WTC11 (cell line): ENCODE measurements at regions not wholly inside any gene's neighbourhood (a gene's known extent, or its start where the extent isn't known, plus 50 kb on each side); places are given as distances from the start of the nearest gene placed in this dataset.

Experiments
- ATAC-seq: fragments of 200-7000 bp; cut with Tn5 transposase; 2 replicates; pipeline ENCODE4 v1.10.0; 2021; ENCODE audit warnings: mild to moderate bottlenecking, moderate library complexity
- CTCF ChIA-PET: fragments of 300-600 bp; sonication (Branson Sonifier 250); formaldehyde crosslinking; loops from one replicate; lab custom pipeline; 2021; ENCODE audit warnings: antibody characterized with exemption; lab: Charles Lee
- POLR2A ChIA-PET: fragments of 350-600 bp; sonication (Branson Sonifier 250); formaldehyde crosslinking; loops from one replicate; lab custom pipeline; 2021; ENCODE audit warnings: antibody characterized with exemption; lab: Charles Lee
- DNase-seq: peaks from one replicate; pipeline ENCODE4 v3.0.0; 2021; ENCODE audit warnings: low spot score
- H3K27ac Mint-ChIP-seq: 2 replicates; pipeline ENCODE4 v1.8.0; 2021; ENCODE audit warnings: mixed read lengths
- H3K27me3 Mint-ChIP-seq: 2 replicates; pipeline ENCODE4 v1.8.0; 2021; ENCODE audit warnings: low read depth, mild to moderate bottlenecking, moderate library complexity, mixed read lengths
- H3K36me3 Mint-ChIP-seq: 2 replicates; pipeline ENCODE4 v1.8.0; 2021; ENCODE audit warnings: mixed read lengths
- H3K4me1 Mint-ChIP-seq: 2 replicates; pipeline ENCODE4 v1.8.0; 2022; ENCODE audit warnings: mixed read lengths
- H3K4me3 Mint-ChIP-seq: 2 replicates; pipeline ENCODE4 v1.8.0; 2021; ENCODE audit warnings: mild to moderate bottlenecking, moderate library complexity, mixed read lengths
- H3K9me3 Mint-ChIP-seq: 2 replicates; pipeline ENCODE4 v1.8.0; 2021; ENCODE audit warnings: mixed read lengths
- ELF4 ChIP-seq: sonication (generic); formaldehyde crosslinking; IDR thresholded peaks from 2 replicates; pipeline ENCODE4 v1.8.1; 2022; ENCODE audit warnings: low read depth, mild to moderate bottlenecking, moderate library complexity, missing genetic modification reagents
- GABPB1 ChIP-seq: sonication (generic); formaldehyde crosslinking; IDR thresholded peaks from 2 replicates; pipeline ENCODE4 v1.8.1; 2023; ENCODE audit warnings: mild to moderate bottlenecking, missing genetic modification reagents
- GTF2I ChIP-seq: fragments of 250-450 bp; sonication (Bioruptor Pico); conservative IDR thresholded peaks from 2 replicates; pipeline ENCODE4 v1.4.0; 2021; ENCODE audit warnings: mild to moderate bottlenecking
- HMGA2 ChIP-seq: fragments of 250-450 bp; sonication (Bioruptor Pico); IDR thresholded peaks from 2 replicates; pipeline ENCODE4 v1.4.0; 2021; ENCODE audit warnings: mild to moderate bottlenecking, moderate library complexity
- JAZF1 ChIP-seq: fragments of 250-450 bp; sonication (Bioruptor Pico); IDR thresholded peaks from 2 replicates; pipeline ENCODE4 v1.9.0; 2021; ENCODE audit warnings: moderate library complexity, mild to moderate bottlenecking, inconsistent platforms
- KAT7 ChIP-seq: sonication (generic); formaldehyde crosslinking; IDR thresholded peaks from 2 replicates; pipeline ENCODE4 v1.8.1; 2023; ENCODE audit warnings: missing genetic modification reagents, mild to moderate bottlenecking, borderline replicate concordance
- MYBL2 ChIP-seq: sonication (generic); formaldehyde crosslinking; IDR thresholded peaks from 2 replicates; pipeline ENCODE4 v1.8.1; 2023; ENCODE audit warnings: mild to moderate bottlenecking, moderate library complexity, missing genetic modification reagents
- NFE2L1 ChIP-seq: sonication (generic); formaldehyde crosslinking; IDR thresholded peaks from 2 replicates; pipeline ENCODE4 v1.8.1; 2023; ENCODE audit warnings: missing genetic modification reagents
- NR1H2 ChIP-seq: sonication (generic); formaldehyde crosslinking; IDR thresholded peaks from 2 replicates; pipeline ENCODE4 v1.9.0; 2021; ENCODE audit warnings: mild to moderate bottlenecking, moderate library complexity, missing genetic modification reagents
- NR2C2 ChIP-seq: sonication (generic); formaldehyde crosslinking; IDR thresholded peaks from 2 replicates; pipeline ENCODE4 v1.8.0; 2022; ENCODE audit warnings: mild to moderate bottlenecking, missing genetic modification reagents
- RORB ChIP-seq: fragments of 250-450 bp; sonication (Bioruptor Pico); IDR thresholded peaks from 2 replicates; pipeline ENCODE4 v1.9.0; 2021; ENCODE audit warnings: mild to moderate bottlenecking
- SP1 ChIP-seq: sonication (generic); formaldehyde crosslinking; conservative IDR thresholded peaks from 2 replicates; pipeline ENCODE4 v1.8.1; 2022; ENCODE audit warnings: missing genetic modification reagents
- TCF7 ChIP-seq: sonication (generic); formaldehyde crosslinking; IDR thresholded peaks from 2 replicates; pipeline ENCODE4 v1.8.0; 2022; ENCODE audit warnings: mild to moderate bottlenecking, low read depth, missing genetic modification reagents, moderate library complexity
- TEAD1 ChIP-seq: sonication (generic); formaldehyde crosslinking; IDR thresholded peaks from 2 replicates; pipeline ENCODE4 v1.8.0; 2022; ENCODE audit warnings: mild to moderate bottlenecking, missing genetic modification reagents
- ZNF121 ChIP-seq: sonication (generic); formaldehyde crosslinking; IDR thresholded peaks from 2 replicates; pipeline ENCODE4 v1.8.0; 2023; ENCODE audit warnings: missing genetic modification reagents
- ZNF138 ChIP-seq: sonication (generic); formaldehyde crosslinking; conservative IDR thresholded peaks from 2 replicates; pipeline ENCODE4 v1.8.1; 2022; ENCODE audit warnings: mild to moderate bottlenecking, moderate library complexity, missing genetic modification reagents
- ZNF671 ChIP-seq: fragments of 250-450 bp; sonication (Bioruptor Pico); IDR thresholded peaks from 2 replicates; pipeline ENCODE4 v1.8.0; 2021; ENCODE audit warnings: mild to moderate bottlenecking
- TF ChIP-seq, protein P1 (sequence below): sonication (generic); formaldehyde crosslinking; conservative IDR thresholded peaks from 2 replicates; pipeline ENCODE4 v1.8.1; 2022; ENCODE audit warnings: mild to moderate bottlenecking, missing genetic modification reagents
- TF ChIP-seq, protein P2 (sequence below): fragments of 250-450 bp; sonication (Bioruptor Pico); IDR thresholded peaks from 2 replicates; pipeline ENCODE4 v1.9.0; 2021; ENCODE audit warnings: mild to moderate bottlenecking
- TF ChIP-seq, protein P3 (sequence below): sonication (generic); formaldehyde crosslinking; IDR thresholded peaks from 2 replicates; pipeline ENCODE4 v1.8.1; 2023; ENCODE audit warnings: mild to moderate bottlenecking, missing genetic modification reagents, borderline replicate concordance
- TF ChIP-seq, protein P4 (sequence below): sonication (generic); formaldehyde crosslinking; IDR thresholded peaks from 2 replicates; pipeline ENCODE4 v1.8.1; 2022; ENCODE audit warnings: mild to moderate bottlenecking, moderate library complexity, missing genetic modification reagents

DNA sequence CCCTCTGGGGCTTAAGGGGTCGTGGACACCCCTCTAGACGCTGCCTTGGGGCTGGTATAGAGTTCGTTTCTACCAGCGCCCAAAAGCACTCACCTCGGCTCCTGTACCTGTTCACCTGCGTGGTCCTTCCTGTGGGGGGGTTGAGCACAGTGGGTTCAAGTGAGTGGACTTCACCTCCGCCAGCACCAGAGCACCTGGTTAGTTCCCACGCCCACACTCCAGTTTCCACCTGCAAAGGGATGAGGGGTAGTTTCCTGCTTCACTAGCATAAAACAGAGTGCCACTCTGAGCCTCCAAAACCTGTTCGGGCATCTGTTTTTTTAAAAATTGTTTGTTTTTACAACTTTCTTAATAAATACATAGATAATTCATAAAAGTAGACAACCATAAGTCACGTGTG lies 64.5 kb upstream of the SIPA1L2 start (continued):
- TF ChIP-seq, protein P1, sequence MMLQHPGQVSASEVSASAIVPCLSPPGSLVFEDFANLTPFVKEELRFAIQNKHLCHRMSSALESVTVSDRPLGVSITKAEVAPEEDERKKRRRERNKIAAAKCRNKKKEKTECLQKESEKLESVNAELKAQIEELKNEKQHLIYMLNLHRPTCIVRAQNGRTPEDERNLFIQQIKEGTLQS (CRISPR knock-in tag): no peak
- TF ChIP-seq ELF4: no peak
- no peak for TF ChIP-seq ZNF138 (CRISPR knock-in tag)
- no peak for TF ChIP-seq NR1H2 (CRISPR knock-in tag)
- no peak for TF ChIP-seq NFE2L1
- no peak for TF ChIP-seq JAZF1 (CRISPR knock-in tag)
- no peak for TF ChIP-seq SP1 (CRISPR knock-in tag)
- TF ChIP-seq KAT7 (CRISPR knock-in tag): no peak
- no peak for TF ChIP-seq GTF2I (CRISPR knock-in tag)
- no peak for TF ChIP-seq ZNF121 (CRISPR knock-in tag)
- TF ChIP-seq, all 79 proteins: peak for 0

DNA sequence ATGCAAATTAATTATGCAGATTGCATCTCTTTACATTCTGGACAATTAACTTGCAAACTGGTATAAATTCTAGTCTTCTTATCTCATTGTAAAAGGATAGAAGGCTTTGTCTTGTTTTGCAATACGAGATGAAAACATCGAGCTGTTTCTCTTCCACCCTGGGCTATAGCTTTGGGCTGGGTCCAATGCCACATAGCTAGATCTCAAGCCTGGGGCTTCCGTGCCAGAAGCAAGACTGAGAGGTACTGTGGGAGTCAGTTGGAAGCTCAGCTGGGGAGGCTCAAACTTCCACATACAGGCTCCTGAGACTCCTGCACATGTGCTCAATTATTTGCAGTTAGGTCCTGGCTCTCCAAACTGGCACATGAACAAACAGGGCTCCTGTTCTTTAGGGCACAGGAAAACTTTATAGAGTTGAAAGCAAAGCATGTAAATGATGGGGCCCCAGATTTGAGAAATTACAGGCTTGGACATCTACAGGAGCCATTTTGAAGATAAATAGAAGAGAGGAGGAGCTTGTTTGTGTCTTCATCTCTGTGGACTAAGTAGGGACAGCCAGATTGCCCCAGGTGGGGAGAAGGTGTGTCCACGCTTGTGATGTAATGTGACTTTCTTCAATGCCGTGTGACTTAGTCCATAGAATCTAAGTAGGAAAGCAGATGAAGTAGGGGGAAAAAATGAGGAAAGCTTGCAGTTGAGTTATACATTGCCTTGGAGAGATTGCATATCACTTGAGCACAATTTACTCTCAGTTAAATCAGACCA lies 65.9 kb upstream of the SIPA1L2 start:
- Mint-ChIP-seq H3K9me3 (no peaks in the 10 kb centered on the region), H3K4me3 (no peak overlapping the region), H3K36me3 (no peaks in the 10 kb centered on the region), H3K4me1 (peaks cover 8% of the 10 kb centered on the region), H3K27ac (no peak overlapping the region), H3K27me3 (peaks cover 12% of the 10 kb centered on the region; the same call in 1 of the 2 replicates)
- TF ChIP-seq TEAD1 (CRISPR knock-in tag) (no peak), TCF7 (CRISPR knock-in tag) (no peak), HMGA2 (CRISPR knock-in tag) (no peak), ZNF671 (CRISPR knock-in tag) (no peak), NR2C2 (CRISPR knock-in tag) (no peak), RORB (CRISPR knock-in tag) (no peak), MYBL2 (CRISPR knock-in tag) (no peak), GABPB1 (CRISPR knock-in tag) (no peak)
- TF ChIP-seq, protein P2, sequence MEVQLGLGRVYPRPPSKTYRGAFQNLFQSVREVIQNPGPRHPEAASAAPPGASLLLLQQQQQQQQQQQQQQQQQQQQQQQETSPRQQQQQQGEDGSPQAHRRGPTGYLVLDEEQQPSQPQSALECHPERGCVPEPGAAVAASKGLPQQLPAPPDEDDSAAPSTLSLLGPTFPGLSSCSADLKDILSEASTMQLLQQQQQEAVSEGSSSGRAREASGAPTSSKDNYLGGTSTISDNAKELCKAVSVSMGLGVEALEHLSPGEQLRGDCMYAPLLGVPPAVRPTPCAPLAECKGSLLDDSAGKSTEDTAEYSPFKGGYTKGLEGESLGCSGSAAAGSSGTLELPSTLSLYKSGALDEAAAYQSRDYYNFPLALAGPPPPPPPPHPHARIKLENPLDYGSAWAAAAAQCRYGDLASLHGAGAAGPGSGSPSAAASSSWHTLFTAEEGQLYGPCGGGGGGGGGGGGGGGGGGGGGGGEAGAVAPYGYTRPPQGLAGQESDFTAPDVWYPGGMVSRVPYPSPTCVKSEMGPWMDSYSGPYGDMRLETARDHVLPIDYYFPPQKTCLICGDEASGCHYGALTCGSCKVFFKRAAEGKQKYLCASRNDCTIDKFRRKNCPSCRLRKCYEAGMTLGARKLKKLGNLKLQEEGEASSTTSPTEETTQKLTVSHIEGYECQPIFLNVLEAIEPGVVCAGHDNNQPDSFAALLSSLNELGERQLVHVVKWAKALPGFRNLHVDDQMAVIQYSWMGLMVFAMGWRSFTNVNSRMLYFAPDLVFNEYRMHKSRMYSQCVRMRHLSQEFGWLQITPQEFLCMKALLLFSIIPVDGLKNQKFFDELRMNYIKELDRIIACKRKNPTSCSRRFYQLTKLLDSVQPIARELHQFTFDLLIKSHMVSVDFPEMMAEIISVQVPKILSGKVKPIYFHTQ (CRISPR knock-in tag): no peak
- TF ChIP-seq, protein P3, sequence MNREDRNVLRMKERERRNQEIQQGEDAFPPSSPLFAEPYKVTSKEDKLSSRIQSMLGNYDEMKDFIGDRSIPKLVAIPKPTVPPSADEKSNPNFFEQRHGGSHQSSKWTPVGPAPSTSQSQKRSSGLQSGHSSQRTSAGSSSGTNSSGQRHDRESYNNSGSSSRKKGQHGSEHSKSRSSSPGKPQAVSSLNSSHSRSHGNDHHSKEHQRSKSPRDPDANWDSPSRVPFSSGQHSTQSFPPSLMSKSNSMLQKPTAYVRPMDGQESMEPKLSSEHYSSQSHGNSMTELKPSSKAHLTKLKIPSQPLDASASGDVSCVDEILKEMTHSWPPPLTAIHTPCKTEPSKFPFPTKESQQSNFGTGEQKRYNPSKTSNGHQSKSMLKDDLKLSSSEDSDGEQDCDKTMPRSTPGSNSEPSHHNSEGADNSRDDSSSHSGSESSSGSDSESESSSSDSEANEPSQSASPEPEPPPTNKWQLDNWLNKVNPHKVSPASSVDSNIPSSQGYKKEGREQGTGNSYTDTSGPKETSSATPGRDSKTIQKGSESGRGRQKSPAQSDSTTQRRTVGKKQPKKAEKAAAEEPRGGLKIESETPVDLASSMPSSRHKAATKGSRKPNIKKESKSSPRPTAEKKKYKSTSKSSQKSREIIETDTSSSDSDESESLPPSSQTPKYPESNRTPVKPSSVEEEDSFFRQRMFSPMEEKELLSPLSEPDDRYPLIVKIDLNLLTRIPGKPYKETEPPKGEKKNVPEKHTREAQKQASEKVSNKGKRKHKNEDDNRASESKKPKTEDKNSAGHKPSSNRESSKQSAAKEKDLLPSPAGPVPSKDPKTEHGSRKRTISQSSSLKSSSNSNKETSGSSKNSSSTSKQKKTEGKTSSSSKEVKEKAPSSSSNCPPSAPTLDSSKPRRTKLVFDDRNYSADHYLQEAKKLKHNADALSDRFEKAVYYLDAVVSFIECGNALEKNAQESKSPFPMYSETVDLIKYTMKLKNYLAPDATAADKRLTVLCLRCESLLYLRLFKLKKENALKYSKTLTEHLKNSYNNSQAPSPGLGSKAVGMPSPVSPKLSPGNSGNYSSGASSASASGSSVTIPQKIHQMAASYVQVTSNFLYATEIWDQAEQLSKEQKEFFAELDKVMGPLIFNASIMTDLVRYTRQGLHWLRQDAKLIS (CRISPR knock-in tag): no peak
- TF ChIP-seq, protein P4, sequence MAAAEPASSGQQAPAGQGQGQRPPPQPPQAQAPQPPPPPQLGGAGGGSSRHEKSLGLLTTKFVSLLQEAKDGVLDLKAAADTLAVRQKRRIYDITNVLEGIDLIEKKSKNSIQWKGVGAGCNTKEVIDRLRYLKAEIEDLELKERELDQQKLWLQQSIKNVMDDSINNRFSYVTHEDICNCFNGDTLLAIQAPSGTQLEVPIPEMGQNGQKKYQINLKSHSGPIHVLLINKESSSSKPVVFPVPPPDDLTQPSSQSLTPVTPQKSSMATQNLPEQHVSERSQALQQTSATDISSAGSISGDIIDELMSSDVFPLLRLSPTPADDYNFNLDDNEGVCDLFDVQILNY (CRISPR knock-in tag): no peak
- CTCF ChIA-PET: interaction anchor here (0.9 kb wide), 1 partner anchor 69 kb away, joined by 3 read pairs; no protein-coding TSS in a partner anchor
- no peak for ATAC-seq
- POLR2A ChIA-PET: no interaction called here
- no peak for DNase-seq
